Kidney epithelial cell (primary cell): ENCODE measurements at regions not wholly inside any gene's neighbourhood (a gene's known extent, or its start where the extent isn't known, plus 50 kb on each side); places are given as distances from the start of the nearest gene placed in this dataset.

Source experiments
- DNase-seq: peaks from one replicate; pipeline ENCODE4 v3.0.0-alpha.2; 2010; ENCODE audit warnings: low read depth
- H3K27me3 ChIP-seq: 2 replicates; pipeline ENCODE4 v1.6.0; 2011; ENCODE audit warnings: low read length; ENCODE audit not compliant: control insufficient read depth, insufficient read depth
- H3K36me3 ChIP-seq: 2 replicates; pipeline ENCODE4 v1.5.1; 2011; ENCODE audit warnings: low read length; ENCODE audit not compliant: control insufficient read depth, insufficient read depth
- H3K4me3 ChIP-seq: 2 replicates; pipeline ENCODE4 v1.5.1; 2011; ENCODE audit warnings: low read depth, mild to moderate bottlenecking, control low read depth, low read length
- CTCF ChIP-seq: IDR thresholded peaks from 2 replicates; pipeline ENCODE4 v1.5.1; 2011; ENCODE audit warnings: mild to moderate bottlenecking, moderate library complexity, low read length, control low read depth, inconsistent platforms; ENCODE audit not compliant: insufficient read depth, poor library complexity, severe bottlenecking

GRCh38 chr6:84455511-84456029, 228.1 kb upstream of the CEP162 start:
- no peak for TF ChIP-seq CTCF
- Histone ChIP-seq H3K27me3 (no peaks in the 10 kb centered on the region), H3K36me3 (no peaks in the 10 kb centered on the region), H3K4me3 (no peak overlapping the region)
- no peak for DNase-seq

- Histone ChIP-seq H3K27me3 (no peaks in the 10 kb centered on the region), H3K4me3 (no peak overlapping the region), H3K36me3 (no peaks in the 10 kb centered on the region)
- TF ChIP-seq CTCF, result no peak
- DNase-seq, result no peak
These were observed 226.1 kb upstream of the CEP162 start for GRCh38 chr6:84453499-84453898.

- no peak overlapping the region for H3K4me3 ChIP-seq
- H3K27me3 ChIP-seq, result no peaks in the 10 kb centered on the region
- no peak for TF ChIP-seq CTCF
- H3K36me3 ChIP-seq, result no peaks in the 10 kb centered on the region
- no peak for DNase-seq
These were observed 222.6 kb upstream of the CEP162 start for GRCh38 chr6:84450018-84450417.

GRCh38 chr6:84449220-84449619, 221.8 kb upstream of the CEP162 start:
- H3K4me3 ChIP-seq, result no peak overlapping the region
- no peak for DNase-seq
- no peaks in the 10 kb centered on the region for H3K27me3 ChIP-seq
- H3K36me3 ChIP-seq, result no peaks in the 10 kb centered on the region
- TF ChIP-seq CTCF, result no peak

- Histone ChIP-seq H3K36me3 (no peaks in the 10 kb centered on the region), H3K4me3 (no peak overlapping the region), H3K27me3 (no peaks in the 10 kb centered on the region)
- no peak for TF ChIP-seq CTCF
- no peak for DNase-seq
These were observed 220.9 kb upstream of the CEP162 start for GRCh38 chr6:84448331-84448730.

GRCh38 chr6:84447651-84448050, 220.2 kb upstream of the CEP162 start:
- DNase-seq, result no peak
- Histone ChIP-seq H3K4me3 (no peak overlapping the region), H3K36me3 (no peaks in the 10 kb centered on the region), H3K27me3 (no peaks in the 10 kb centered on the region)
- TF ChIP-seq CTCF, result no peak
